ENCODE measurements at regions not wholly inside any gene's neighbourhood (a gene's known extent, or its start where the extent isn't known, plus 50 kb on each side); places are given as distances from the start of the nearest gene placed in this dataset.

- in situ Hi-C loops (cut with HindIII; ENCODE audit: extremely low pct_ligation_motif_present, low pct_unique_long_range_greater_than_20kb): no loop called here
- ChIA-PET CTCF (ENCODE audit: low intra/inter-chr PET ratio, low total read pairs) (no interaction called here), POLR2A (no interaction called here)
- no peaks in the 10 kb centered on the region for H3K36me3 ChIP-seq (replicated peaks in 1 of 2; ENCODE audit: control insufficient read depth in 1 of 2, insufficient read depth in 2 of 2, low read length in 2 of 2)
- no peaks in the 10 kb centered on the region for H3K9me3 ChIP-seq (ENCODE audit: low read length)
- ATAC-seq (no peak), DNase-seq (ENCODE audit: low spot score) (no peak), FAIRE-seq (no peak)
- intact Hi-C loops (cut with micrococcal nuclease; ENCODE audit: unreplicated experiment): no loop called here
- no TSS peak for BruUV-seq (replicated peaks)
- no peak overlapping the region for H2AFZ ChIP-seq (ENCODE audit: low read length)
- H3K4me1 ChIP-seq (ENCODE audit: insufficient read depth, low read length): no peaks in the 10 kb centered on the region
- no peak overlapping the region for H3K27ac ChIP-seq (ENCODE audit: extremely low read length, insufficient read depth, low read length)
- H3K4me3 ChIP-seq (replicated peaks in 1 of 3; ENCODE audit: insufficient read depth in 1 of 3, low read depth in 2 of 3, low read length in 3 of 3): no peak overlapping the region
- 38% methylated on average over 9 of the region's 10 CpGs for WGBS (ENCODE audit: low lambda C conversion rate)
- H3K79me2 ChIP-seq (ENCODE audit: insufficient read depth, low read length): no peaks in the 10 kb centered on the region
- H3K27me3 ChIP-seq (ENCODE audit: control insufficient read depth in 1 of 2, insufficient read depth in 2 of 2, low read length in 2 of 2): peaks cover 0 to under 1% of the 10 kb centered on the region in 2 experiments; a peak in 1 of 5 replicates
- H3K4me2 ChIP-seq (ENCODE audit: low read depth, low read length): no peak overlapping the region
- H3K9ac ChIP-seq (ENCODE audit: insufficient read depth, low read depth, low read length): no peak overlapping the region
- H4K20me1 ChIP-seq (ENCODE audit: insufficient read depth, low read length): no peaks in the 10 kb centered on the region
- TF ChIP-seq FOXA3 (CRISPR knock-in tag; IDR thresholded peaks at IDR 0.05) (no peak), MTF1 (CRISPR knock-in tag; IDR thresholded peaks at IDR 0.05) (no peak), BATF2 (CRISPR knock-in tag; IDR thresholded peaks at IDR 0.05) (no peak), MAX (IDR thresholded peaks at IDR 0.05) (no peak), SMC3 (IDR thresholded peaks at IDR 0.05; ENCODE audit: low read length) (no peak), SETDB1 (CRISPR knock-in tag; IDR thresholded peaks at IDR 0.05; ENCODE audit: borderline replicate concordance) (no peak), NAIF1 (CRISPR knock-in tag; IDR thresholded peaks at IDR 0.05; ENCODE audit: borderline replicate concordance) (no peak)
- TF ChIP-seq, protein P1, sequence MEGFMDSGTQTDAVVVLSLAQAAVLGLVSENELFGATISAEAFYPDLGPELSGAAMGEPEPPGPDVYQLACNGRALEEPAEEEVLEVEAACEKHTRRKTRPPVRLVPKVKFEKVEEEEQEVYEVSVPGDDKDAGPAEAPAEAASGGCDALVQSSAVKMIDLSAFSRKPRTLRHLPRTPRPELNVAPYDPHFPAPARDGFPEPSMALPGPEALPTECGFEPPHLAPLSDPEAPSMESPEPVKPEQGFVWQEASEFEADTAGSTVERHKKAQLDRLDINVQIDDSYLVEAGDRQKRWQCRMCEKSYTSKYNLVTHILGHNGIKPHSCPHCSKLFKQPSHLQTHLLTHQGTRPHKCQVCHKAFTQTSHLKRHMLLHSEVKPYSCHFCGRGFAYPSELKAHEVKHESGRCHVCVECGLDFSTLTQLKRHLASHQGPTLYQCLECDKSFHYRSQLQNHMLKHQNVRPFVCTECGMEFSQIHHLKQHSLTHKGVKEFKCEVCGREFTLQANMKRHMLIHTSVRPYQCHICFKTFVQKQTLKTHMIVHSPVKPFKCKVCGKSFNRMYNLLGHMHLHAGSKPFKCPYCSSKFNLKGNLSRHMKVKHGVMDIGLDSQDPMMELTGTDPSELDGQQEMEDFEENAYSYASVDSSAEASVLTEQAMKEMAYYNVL (CRISPR knock-in tag; IDR thresholded peaks at IDR 0.05; ENCODE audit: borderline replicate concordance): no peak
- TF ChIP-seq, protein P2, sequence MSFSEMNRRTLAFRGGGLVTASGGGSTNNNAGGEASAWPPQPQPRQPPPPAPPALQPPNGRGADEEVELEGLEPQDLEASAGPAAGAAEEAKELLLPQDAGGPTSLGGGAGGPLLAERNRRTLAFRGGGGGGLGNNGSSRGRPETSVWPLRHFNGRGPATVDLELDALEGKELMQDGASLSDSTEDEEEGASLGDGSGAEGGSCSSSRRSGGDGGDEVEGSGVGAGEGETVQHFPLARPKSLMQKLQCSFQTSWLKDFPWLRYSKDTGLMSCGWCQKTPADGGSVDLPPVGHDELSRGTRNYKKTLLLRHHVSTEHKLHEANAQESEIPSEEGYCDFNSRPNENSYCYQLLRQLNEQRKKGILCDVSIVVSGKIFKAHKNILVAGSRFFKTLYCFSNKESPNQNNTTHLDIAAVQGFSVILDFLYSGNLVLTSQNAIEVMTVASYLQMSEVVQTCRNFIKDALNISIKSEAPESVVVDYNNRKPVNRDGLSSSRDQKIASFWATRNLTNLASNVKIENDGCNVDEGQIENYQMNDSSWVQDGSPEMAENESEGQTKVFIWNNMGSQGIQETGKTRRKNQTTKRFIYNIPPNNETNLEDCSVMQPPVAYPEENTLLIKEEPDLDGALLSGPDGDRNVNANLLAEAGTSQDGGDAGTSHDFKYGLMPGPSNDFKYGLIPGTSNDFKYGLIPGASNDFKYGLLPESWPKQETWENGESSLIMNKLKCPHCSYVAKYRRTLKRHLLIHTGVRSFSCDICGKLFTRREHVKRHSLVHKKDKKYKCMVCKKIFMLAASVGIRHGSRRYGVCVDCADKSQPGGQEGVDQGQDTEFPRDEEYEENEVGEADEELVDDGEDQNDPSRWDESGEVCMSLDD (CRISPR knock-in tag; IDR thresholded peaks at IDR 0.05; ENCODE audit: borderline replicate concordance): no peak
- TF ChIP-seq, protein P3, sequence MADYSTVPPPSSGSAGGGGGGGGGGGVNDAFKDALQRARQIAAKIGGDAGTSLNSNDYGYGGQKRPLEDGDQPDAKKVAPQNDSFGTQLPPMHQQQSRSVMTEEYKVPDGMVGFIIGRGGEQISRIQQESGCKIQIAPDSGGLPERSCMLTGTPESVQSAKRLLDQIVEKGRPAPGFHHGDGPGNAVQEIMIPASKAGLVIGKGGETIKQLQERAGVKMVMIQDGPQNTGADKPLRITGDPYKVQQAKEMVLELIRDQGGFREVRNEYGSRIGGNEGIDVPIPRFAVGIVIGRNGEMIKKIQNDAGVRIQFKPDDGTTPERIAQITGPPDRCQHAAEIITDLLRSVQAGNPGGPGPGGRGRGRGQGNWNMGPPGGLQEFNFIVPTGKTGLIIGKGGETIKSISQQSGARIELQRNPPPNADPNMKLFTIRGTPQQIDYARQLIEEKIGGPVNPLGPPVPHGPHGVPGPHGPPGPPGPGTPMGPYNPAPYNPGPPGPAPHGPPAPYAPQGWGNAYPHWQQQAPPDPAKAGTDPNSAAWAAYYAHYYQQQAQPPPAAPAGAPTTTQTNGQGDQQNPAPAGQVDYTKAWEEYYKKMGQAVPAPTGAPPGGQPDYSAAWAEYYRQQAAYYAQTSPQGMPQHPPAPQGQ (CRISPR knock-in tag; IDR thresholded peaks at IDR 0.05; ENCODE audit: borderline replicate concordance): no peak
Measured at GRCh38 chr1:203401199-203401877, 50.4 kb upstream of the FMOD start.
